ES-I3 (cell line): ENCODE measurements at regions not wholly inside any gene's neighbourhood (a gene's known extent, or its start where the extent isn't known, plus 50 kb on each side); places are given as distances from the start of the nearest gene placed in this dataset.

Experiments
- H3K36me3 ChIP-seq: 2 replicates; pipeline ENCODE4 v1.6.1; 2013; ENCODE audit warnings: mild to moderate bottlenecking, low read length, control low read depth, moderate library complexity; ENCODE audit not compliant: insufficient read depth
- H3K4me1 ChIP-seq: 2 replicates; pipeline ENCODE4 v1.6.1; 2013; ENCODE audit warnings: mild to moderate bottlenecking, control low read depth, low read length; ENCODE audit not compliant: insufficient read depth
- H3K9ac ChIP-seq: 2 replicates; pipeline ENCODE4 v1.6.1; 2013; ENCODE audit warnings: low read depth, mild to moderate bottlenecking, low read length, moderate library complexity
- H3K9me3 ChIP-seq: 2 replicates; pipeline ENCODE4 v1.6.1; 2013; ENCODE audit warnings: mild to moderate bottlenecking, low read length, moderate library complexity; ENCODE audit not compliant: control insufficient read depth, insufficient read depth

DNA sequence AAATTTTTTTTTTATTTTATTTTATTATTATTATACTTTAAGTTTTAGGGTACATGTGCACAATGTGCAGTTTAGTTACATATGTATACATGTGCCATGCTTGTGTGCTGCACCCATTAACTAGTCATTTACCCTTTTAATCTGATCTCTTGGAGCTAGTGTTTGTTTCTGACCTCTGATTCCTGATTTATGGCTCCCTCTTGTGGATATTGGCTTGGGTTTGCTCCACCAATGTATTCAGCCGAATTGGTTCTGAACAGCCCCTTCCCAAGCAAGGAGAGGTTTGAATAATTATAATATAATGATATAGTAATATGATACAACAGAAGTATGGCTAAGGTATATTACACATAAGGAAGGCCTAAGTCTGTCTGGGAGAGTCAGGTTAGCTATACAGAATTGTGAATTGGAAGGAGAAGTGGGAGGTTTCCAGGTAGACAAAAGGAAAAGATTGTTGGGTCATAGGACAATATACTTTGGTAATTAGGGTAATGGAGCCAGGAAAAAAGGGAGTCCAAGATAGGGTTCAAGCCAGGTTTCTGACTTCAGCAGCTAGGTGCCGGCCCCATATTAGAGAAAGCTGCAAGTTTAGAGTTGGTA lies 53.1 kb upstream of the HMCN1 start:
- no peaks in the 10 kb centered on the region for H3K36me3 ChIP-seq
- H3K9ac ChIP-seq = no peak overlapping the region
- H3K4me1 ChIP-seq = 0 out of 2 replicates have a peak, but pooled peaks cover 9% of the 10 kb centered on the region
- H3K9me3 ChIP-seq = no peaks in the 10 kb centered on the region

DNA sequence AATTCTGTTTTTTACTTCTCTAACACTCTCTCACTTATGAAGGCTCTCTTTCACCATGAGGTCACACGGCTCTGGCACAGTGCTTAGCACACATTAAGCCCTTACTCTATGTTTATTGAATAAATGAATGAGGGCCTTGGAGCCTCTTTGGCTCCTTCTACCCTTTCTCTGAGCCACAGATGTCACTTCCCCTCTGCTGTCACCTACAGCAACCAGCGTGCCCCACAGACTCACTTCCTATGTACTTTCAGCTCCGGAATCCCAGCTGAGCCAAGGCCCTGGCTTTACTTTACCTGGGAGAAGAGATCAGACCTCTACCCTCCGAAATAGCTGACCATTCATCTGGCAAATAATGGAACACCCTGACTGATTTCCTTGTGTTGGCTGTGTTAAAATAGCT lies 53.7 kb upstream of the HMCN1 start:
- Histone ChIP-seq H3K36me3 (no peaks in the 10 kb centered on the region), H3K9me3 (no peaks in the 10 kb centered on the region), H3K9ac (no peak overlapping the region), H3K4me1 (0 out of 2 replicates have a peak, but pooled peaks cover 9% of the 10 kb centered on the region)

DNA sequence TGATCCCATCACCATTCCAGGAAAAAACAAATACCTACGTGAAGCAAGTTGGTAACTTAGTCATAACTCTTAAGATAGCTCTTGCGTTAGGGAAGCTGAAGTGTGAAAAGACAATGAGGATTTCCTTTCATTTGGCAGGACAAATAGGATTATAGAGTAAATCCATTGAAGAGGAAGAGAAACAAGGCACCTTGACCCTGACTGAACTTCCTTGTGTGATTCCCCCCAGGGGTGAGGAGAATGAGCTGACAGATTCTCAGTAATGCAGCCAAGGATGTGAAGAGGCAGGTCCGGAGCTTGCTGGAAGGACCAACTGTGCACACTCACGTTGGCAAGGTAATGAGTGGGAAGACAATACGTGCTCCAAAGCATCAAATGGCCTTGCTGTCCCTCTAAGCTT lies 55.0 kb upstream of the HMCN1 start:
- Histone ChIP-seq H3K4me1 (0 out of 2 replicates have a peak, but pooled peaks cover 9% of the 10 kb centered on the region), H3K36me3 (no peaks in the 10 kb centered on the region), H3K9ac (no peak overlapping the region), H3K9me3 (no peaks in the 10 kb centered on the region)

DNA sequence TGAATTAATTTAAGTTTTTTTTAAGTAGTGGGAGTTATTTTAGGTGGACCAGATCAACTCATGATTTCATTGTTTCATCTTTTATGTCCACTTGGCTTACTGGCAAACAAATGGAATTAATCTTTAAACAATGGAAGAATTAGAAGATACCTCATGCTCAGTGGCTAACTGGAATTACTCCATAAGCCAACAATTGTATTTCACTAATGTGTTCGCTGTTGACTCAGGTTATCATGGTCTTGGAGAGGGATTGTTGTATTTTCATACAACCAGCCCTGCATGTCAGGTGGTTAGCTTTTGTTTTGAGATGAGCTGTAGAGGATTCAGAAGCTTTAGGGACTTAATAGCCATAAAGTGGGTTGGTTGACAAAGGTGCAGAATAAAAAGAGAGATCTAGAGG lies 57.2 kb upstream of the HMCN1 start:
- Histone ChIP-seq H3K36me3 (no peaks in the 10 kb centered on the region), H3K4me1 (0 out of 2 replicates have a peak, but pooled peaks cover 9% of the 10 kb centered on the region), H3K9ac (no peak overlapping the region), H3K9me3 (no peaks in the 10 kb centered on the region)

DNA sequence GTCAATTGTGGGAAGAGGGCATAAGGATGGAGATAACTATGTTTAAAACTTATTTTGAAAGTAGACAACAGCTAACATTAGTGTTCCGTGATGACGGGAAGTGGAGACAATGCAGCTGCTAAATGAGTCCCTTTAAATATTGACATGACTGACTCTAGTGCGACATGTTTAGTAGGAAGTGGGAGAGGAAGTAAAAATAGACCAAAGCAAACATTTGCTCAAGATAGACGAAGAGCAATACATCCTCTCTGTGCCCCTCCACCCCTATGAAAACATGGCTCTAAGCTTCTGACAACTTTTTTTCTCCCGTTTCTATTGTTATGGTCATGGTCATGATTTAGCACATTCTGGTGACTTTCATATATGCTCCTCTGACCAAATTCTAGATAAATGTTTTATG lies 60.0 kb upstream of the HMCN1 start:
- no peaks in the 10 kb centered on the region for H3K9me3 ChIP-seq
- no peak overlapping the region for H3K9ac ChIP-seq
- H3K4me1 ChIP-seq = no peaks in the 10 kb centered on the region
- no peaks in the 10 kb centered on the region for H3K36me3 ChIP-seq

DNA sequence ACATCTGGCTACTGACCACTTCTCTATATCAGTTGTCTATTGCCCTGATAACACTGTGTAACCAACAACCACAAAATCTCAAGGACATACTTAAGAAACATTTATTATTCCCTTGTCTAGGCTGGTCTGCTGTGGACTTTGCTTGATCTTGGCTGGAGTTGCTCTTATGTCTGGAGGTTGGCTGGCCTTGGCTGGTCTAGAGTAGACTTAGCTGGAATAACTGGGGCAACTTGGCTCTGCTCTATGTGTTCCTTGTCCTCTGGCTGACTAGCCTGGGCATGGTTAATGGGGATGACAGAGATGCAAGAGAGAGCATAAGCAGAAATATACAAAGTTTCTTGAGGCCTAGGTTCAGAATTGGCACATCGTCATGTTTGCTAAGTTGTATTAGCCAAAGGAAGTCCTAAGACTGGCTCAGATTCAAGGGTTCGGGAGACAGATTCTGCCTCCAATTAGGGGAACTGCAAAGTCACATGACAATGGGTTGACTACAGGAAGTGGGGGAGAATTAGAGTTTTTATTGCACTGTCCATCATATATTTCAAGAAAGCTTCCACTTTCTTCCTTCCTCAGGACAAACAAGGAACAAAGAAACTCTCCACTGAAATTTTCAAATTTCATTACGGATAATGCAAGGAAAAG lies 61.4 kb upstream of the HMCN1 start:
- Histone ChIP-seq H3K9ac (no peak overlapping the region), H3K4me1 (no peaks in the 10 kb centered on the region), H3K9me3 (no peaks in the 10 kb centered on the region), H3K36me3 (no peaks in the 10 kb centered on the region)

DNA sequence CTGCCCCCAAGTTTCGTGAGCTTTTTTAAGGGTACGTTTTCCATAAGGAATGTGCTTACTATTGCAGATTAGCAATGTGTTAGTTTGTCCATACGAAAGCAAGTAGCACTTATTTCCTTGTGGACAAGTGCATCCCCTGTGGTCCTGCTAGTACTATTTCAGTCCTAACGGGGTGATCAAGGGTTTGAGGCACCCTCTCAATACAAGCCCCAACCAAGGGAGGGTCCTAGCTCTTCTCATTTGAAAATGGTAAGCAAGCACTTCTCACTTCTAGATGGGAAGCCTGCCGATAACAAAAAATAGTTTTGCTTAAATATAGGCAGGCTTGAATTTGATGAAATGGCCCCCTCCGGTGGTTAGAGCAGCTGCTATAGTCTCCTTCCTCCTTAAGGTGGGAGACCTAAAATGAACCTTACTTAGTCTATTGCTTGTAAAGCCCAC lies 64.0 kb upstream of the HMCN1 start:
- Histone ChIP-seq H3K9ac (no peak overlapping the region), H3K4me1 (peaks cover 6% of the 10 kb centered on the region; the same call in 1 of the 2 replicates), H3K36me3 (no peaks in the 10 kb centered on the region), H3K9me3 (no peaks in the 10 kb centered on the region)

DNA sequence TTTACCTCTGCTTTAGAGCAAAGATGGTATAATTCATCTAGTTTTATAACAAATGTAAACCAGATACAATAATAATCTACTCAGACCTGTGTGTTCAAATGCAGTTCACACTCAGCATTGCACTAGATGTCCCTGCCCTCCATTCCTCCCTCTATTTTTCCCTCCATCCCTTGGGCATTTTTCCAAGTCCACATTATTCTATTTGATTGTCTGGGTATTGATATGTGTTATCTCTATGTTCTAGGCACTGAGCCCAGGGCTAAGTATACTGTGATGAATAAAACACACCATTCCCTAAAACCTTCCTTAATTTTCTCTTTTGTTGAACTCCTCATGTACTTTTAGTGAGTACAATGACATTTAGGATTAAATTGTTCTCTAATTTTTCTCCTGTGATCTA lies 66.2 kb upstream of the HMCN1 start:
- Histone ChIP-seq H3K36me3 (no peaks in the 10 kb centered on the region), H3K9ac (no peak overlapping the region), H3K4me1 (peaks cover 10% of the 10 kb centered on the region; the same call in 1 of the 2 replicates), H3K9me3 (no peaks in the 10 kb centered on the region)

DNA sequence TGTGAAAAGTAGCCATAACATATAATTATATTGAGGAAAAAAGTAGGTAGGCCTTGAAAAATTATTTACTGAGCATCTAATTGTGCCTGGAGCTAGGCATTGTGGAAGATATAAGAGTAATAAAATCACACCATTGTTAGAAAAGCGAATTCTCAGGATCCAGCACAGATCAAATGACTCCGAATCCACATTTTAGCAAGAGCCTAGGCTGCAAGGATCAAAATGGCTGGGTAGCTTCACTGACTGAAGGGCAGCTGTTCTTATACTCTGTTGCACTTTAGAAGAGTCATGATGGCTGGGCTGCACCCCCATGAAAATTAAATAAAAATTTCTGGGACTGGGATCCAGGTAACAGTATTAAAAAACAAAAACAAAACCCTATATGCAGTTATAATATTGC lies 67.6 kb upstream of the HMCN1 start:
- Histone ChIP-seq H3K36me3 (no peaks in the 10 kb centered on the region), H3K9ac (no peak overlapping the region), H3K9me3 (no peaks in the 10 kb centered on the region), H3K4me1 (peaks cover 22% of the 10 kb centered on the region)

DNA sequence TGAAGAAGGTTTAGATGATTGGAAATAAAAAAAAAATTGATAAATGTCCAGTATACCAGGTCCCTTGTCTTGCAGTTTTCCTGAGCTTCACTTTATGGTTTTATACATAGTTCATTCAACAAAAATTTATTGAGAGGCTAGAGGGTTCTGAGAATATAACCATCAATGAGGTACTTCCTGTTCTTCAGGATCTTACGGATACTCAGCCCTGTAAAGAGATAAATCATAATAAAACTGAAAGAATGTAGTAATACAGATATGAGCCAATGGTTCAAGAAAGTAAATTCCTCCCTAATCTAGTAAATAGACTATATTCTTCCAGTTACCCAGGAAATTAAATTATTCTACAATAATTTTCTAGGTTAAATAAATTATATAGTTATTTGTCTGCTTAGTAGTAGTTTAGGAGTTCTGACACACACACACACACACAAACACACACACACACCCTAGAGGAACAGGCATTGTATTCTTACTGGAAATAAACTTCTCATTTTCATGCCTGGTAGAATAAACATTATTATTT lies 70.4 kb upstream of the HMCN1 start:
- H3K9me3 ChIP-seq = no peaks in the 10 kb centered on the region
- no peaks in the 10 kb centered on the region for H3K36me3 ChIP-seq
- H3K9ac ChIP-seq = no peak overlapping the region
- H3K4me1 ChIP-seq = peaks cover 23% of the 10 kb centered on the region

DNA sequence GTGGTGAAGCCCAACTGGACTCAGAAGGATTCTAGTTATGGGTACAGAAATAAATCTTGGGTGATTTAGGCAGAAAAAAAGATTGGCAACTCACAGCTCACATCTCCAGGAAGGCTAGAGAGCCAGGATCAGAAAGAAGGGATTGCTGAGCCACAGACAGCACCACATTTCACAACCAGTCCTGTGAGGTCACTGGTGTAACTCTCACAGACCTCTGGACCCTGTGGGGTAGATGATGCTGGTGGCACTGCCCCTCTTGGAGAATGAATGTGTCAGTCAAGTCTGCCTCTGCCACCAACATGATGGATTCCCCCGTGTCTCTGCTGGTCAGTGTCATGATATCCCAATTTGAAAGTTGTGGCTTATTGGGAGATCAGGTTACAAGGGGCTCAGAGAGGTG lies 70.9 kb upstream of the HMCN1 start:
- Histone ChIP-seq H3K4me1 (peaks cover 23% of the 10 kb centered on the region), H3K9ac (no peak overlapping the region)

DNA sequence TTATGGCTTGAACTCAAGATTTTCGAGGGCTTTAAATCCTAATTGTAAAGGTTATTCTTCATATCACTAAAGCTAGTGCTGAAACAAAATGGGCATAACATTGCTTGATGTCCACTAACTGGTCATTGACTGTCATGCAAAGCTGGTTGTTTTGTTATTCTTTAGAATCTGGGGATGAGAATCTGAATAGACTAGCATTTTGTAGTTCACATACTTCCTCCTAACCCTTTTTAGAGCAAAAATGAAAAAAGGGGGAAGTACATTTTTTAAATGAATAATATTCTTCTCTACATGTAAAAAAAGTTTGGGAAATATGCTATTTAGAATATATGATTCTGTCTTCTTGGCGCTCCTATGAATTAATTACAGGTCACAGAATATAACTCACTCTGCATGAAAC lies 72.2 kb upstream of the HMCN1 start:
- H3K4me1 ChIP-seq = peaks cover 23% of the 10 kb centered on the region
- no peak overlapping the region for H3K9ac ChIP-seq
- no peaks in the 10 kb centered on the region for H3K9me3 ChIP-seq
- no peaks in the 10 kb centered on the region for H3K36me3 ChIP-seq

More for the DNA sequence above, 70.9 kb upstream of the HMCN1 start:
- Histone ChIP-seq H3K9me3 (no peaks in the 10 kb centered on the region), H3K36me3 (no peaks in the 10 kb centered on the region)

DNA sequence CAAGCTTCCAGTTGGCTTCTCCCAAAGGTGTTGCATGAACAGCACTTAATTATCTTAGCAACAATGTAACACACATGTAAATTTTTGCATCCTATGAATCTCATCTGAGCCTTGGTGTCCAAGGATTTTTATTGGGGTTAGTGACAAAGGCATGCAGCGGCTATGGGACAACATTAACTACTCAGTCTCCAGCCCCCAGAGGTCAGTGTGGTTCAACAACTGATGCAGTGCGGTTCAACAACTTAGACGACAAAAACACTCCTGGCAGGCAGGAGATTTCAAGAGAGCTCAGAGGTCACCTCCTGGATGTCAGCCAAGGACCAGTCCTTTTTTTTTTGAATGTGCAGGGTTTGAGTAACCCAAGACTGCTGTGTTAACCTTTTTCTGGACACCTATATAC lies 77.5 kb upstream of the HMCN1 start:
- no peaks in the 10 kb centered on the region for H3K9me3 ChIP-seq
- no peaks in the 10 kb centered on the region; the same call in 1 of the 2 replicates for H3K36me3 ChIP-seq
- H3K4me1 ChIP-seq = peaks cover 1% of the 10 kb centered on the region; the same call in 1 of the 2 replicates
- no peak overlapping the region for H3K9ac ChIP-seq

DNA sequence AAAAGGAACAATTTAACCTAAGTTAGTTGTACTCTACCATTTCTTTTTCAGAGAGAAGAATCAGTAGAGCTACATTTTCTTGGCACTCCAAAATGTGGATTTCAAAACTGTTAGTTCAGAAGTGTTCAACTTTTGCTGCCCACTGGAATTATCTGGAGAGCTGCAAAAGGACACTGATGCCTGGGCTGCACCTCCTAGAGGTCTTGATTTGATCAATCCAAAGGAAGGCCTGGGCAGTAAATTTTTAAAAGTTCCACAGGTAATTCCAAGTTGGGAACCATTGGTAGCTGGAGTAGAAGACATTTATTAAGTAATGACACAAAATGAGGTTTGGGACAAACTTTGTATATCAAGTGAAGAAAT lies 79.3 kb upstream of the HMCN1 start:
- no peak overlapping the region for H3K9ac ChIP-seq
- H3K36me3 ChIP-seq = no peaks in the 10 kb centered on the region; the same call in 1 of the 2 replicates
- H3K9me3 ChIP-seq = peaks cover 6% of the 10 kb centered on the region
- H3K4me1 ChIP-seq = no peaks in the 10 kb centered on the region
